Endothelial cell of umbilical vein (primary cell): ENCODE measurements at regions not wholly inside any gene's neighbourhood (a gene's known extent, or its start where the extent isn't known, plus 50 kb on each side); places are given as distances from the start of the nearest gene placed in this dataset.

Source experiments
- BruUV-seq: library from RNA; stranded (reverse); fragments of 400-500 nt; replicated peaks from 2 replicates; lab custom pipeline; 2021; lab: Mats Ljungman, UMichigan
- CTCF ChIA-PET: fragments of 300-600, 350-600 bp; sonication (Branson Sonifier 250); formaldehyde crosslinking; loops from one replicate; lab custom pipeline; 2021; ENCODE audit warnings: antibody characterized with exemption, inconsistent platforms; lab: Charles Lee
- POLR2A ChIA-PET: fragments of 300-600, 350-600 bp; sonication (Branson Sonifier 250); formaldehyde crosslinking; loops from one replicate; lab custom pipeline; 2021; ENCODE audit warnings: antibody characterized with exemption, inconsistent platforms; lab: Charles Lee
- DNase-seq: peaks from one replicate; pipeline ENCODE4 v3.0.0-alpha.2; 2011; ENCODE audit warnings: low read depth, low spot score
- FAIRE-seq: peaks from 2 replicates; lab custom pipeline; 2011; peaks lifted over from hg19 to GRCh38; lab: Jason Lieb, UNC
- H2AFZ ChIP-seq: 2 replicates; pipeline ENCODE4 v1.6.0; 2012; ENCODE audit warnings: low read depth, low read length, control low read depth, inconsistent platforms
- H3K27ac ChIP-seq: 2 replicates; pipeline ENCODE4 v1.5.1; 2011; ENCODE audit warnings: low read depth, mild to moderate bottlenecking, control low read depth, low read length, moderate library complexity; ENCODE audit not compliant: insufficient read depth
- H3K27me3 ChIP-seq, 2 experiments: 2 replicates each; pipeline versions ENCODE4 v1.6.0 to v1.6.1; 2011; ENCODE audit warnings: low read length in 2 of 2, mixed read lengths in 1 of 2; ENCODE audit not compliant: control insufficient read depth in 2 of 2, insufficient read depth in 2 of 2
- H3K36me3 ChIP-seq, 2 experiments: 2 replicates in 1 of 2; 3 replicates in 1 of 2; pipeline ENCODE4 v1.5.1; 2011; ENCODE audit warnings: low read length in 2 of 2, mild to moderate bottlenecking in 1 of 2, moderate library complexity in 1 of 2; ENCODE audit not compliant: control insufficient read depth in 2 of 2, insufficient read depth in 2 of 2; ENCODE audit errors: extremely low read depth in 1 of 2
- H3K4me1 ChIP-seq: 3 replicates; pipeline ENCODE4 v1.5.1; 2011; ENCODE audit warnings: mild to moderate bottlenecking, low read length; ENCODE audit not compliant: control insufficient read depth, insufficient read depth; ENCODE audit errors: extremely low read depth
- H3K4me2 ChIP-seq: 2 replicates; pipeline ENCODE4 v1.6.1; 2011; ENCODE audit warnings: low read length, control low read depth, mixed read lengths; ENCODE audit not compliant: insufficient read depth
- H3K4me3 ChIP-seq, 3 experiments: fragments of 200-600 bp in 1 of 3; sonication (generic), shearing (Covaris generic) in 1 of 3; replicated peaks in 1 of 3; 2 replicates each; pipeline ENCODE4 v1.5.1; 2011 to 2016; ENCODE audit warnings: control low read depth in 3 of 3, low read length in 3 of 3, mild to moderate bottlenecking in 2 of 3, inconsistent platforms in 1 of 3, low read depth in 1 of 3, moderate library complexity in 1 of 3; ENCODE audit not compliant: insufficient read depth in 1 of 3
- H3K79me2 ChIP-seq: 2 replicates; pipeline ENCODE4 v1.6.0; 2012; ENCODE audit warnings: low read length, inconsistent platforms; ENCODE audit not compliant: control insufficient read depth, insufficient read depth
- H3K9ac ChIP-seq: replicated peaks from 2 replicates; pipeline ENCODE3; 2011; ENCODE audit warnings: low read length, control low read depth; ENCODE audit not compliant: insufficient read depth; ENCODE audit errors: extremely low read depth
- H3K9me1 ChIP-seq: replicated peaks from 3 replicates; pipeline ENCODE4 v1.6.0; 2011; ENCODE audit warnings: mild to moderate bottlenecking, low read length; ENCODE audit not compliant: control insufficient read depth, insufficient read depth; ENCODE audit errors: extremely low read depth
- H3K9me3 ChIP-seq: replicated peaks from 2 replicates; pipeline ENCODE4 v1.5.1; 2012; ENCODE audit warnings: low read length, inconsistent platforms; ENCODE audit not compliant: control insufficient read depth, insufficient read depth
- H4K20me1 ChIP-seq: replicated peaks from 2 replicates; pipeline ENCODE3; 2011; ENCODE audit warnings: mild to moderate bottlenecking, low read length; ENCODE audit not compliant: control insufficient read depth, insufficient read depth; ENCODE audit errors: extremely low read depth
- EZH2 ChIP-seq: IDR thresholded peaks from 2 replicates; pipeline ENCODE4 v1.6.1; 2012; ENCODE audit warnings: borderline replicate concordance, low read depth, mild to moderate bottlenecking, moderate library complexity, low read length, inconsistent platforms; ENCODE audit not compliant: severe bottlenecking
- FOS ChIP-seq: IDR thresholded peaks from 2 replicates; pipeline ENCODE4 v1.6.1; 2011; ENCODE audit warnings: mild to moderate bottlenecking, low read length, moderate library complexity, borderline replicate concordance; ENCODE audit not compliant: insufficient read depth
- GATA2 ChIP-seq: IDR thresholded peaks from 2 replicates; pipeline ENCODE4 v1.7.0; 2011; ENCODE audit warnings: low read depth, mild to moderate bottlenecking, moderate library complexity, mixed read lengths, low read length; ENCODE audit not compliant: insufficient read length, insufficient read depth
- JUN ChIP-seq: IDR thresholded peaks from 2 replicates; pipeline ENCODE4 v1.6.1; 2011; ENCODE audit warnings: borderline replicate concordance, low read depth; ENCODE audit not compliant: insufficient read length, insufficient read depth
- MYC ChIP-seq: IDR thresholded peaks from one replicate; pipeline ENCODE4 v1.6.1; 2011; ENCODE audit warnings: mild to moderate bottlenecking, low read depth, low read length
- POLR2A ChIP-seq: IDR thresholded peaks from 2 replicates; pipeline ENCODE4 v1.6.1; 2012; ENCODE audit warnings: low read depth, mild to moderate bottlenecking, control low read depth, low read length
- POLR2AphosphoS5 ChIP-seq: IDR thresholded peaks from 2 replicates; pipeline ENCODE4 v1.6.1; 2012; ENCODE audit warnings: low read depth, mild to moderate bottlenecking, control low read depth, low read length, moderate library complexity; ENCODE audit not compliant: insufficient read depth
- dilution Hi-C: fragments of 300-500 bp; cut with MboI; formaldehyde crosslinking; loops from one replicate; pipeline ENCODE4 v1.15.0; 2019; ENCODE audit warnings: low sequenced_read_pairs; ENCODE audit not compliant: extremely low pct_ligation_motif_present
- intact Hi-C: fragments of 100-400 bp; cut with micrococcal nuclease; formaldehyde crosslinking; loops from one replicate; pipeline ENCODE4 v1.10.0; 2022
- TF ChIP-seq, protein P1 (sequence below), 2 donors: IDR thresholded peaks; 1 replicate in 1 of 2; 2 replicates in 1 of 2; pipeline ENCODE4 v1.5.1; 2011; ENCODE audit warnings: low read length in 2 of 2, mild to moderate bottlenecking in 2 of 2, moderate library complexity in 2 of 2, control low read depth in 1 of 2, inconsistent platforms in 1 of 2, low read depth in 1 of 2; ENCODE audit not compliant: insufficient read depth in 1 of 2; ENCODE audit errors: extremely low read depth in 1 of 2
- TF ChIP-seq, protein P2 (sequence below): IDR thresholded peaks from 2 replicates; pipeline ENCODE4 v1.6.1; 2011; ENCODE audit not compliant: insufficient read depth, insufficient read length

DNA sequence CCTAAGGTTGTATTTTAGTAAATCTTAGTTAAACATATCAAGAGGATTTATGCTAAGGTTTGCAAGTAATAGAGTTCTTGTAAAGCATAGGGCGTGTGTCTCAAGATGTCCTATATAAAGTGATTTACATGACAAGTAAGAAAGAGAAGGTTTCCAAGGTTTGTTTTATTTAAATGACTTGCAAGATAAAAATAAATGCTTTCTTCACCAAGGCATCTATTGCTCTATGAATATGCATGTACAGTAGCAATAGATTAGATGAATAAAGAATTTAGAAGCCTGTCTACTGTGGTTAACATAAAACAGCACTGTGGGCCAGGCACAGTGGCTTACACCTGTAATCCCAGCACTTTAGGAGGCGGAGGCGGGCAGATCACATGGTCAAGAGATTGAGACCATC lies 466.4 kb upstream of the IL12A start:
- Histone ChIP-seq H3K36me3 (no peaks in the 10 kb centered on the region), H3K9ac (no peak overlapping the region), H3K9me1 (no peaks in the 10 kb centered on the region), H4K20me1 (no peaks in the 10 kb centered on the region), H3K4me3 (no peak overlapping the region), H3K27me3 (peaks cover 0 to 1% of the 10 kb centered on the region in 2 experiments), H3K79me2 (no peaks in the 10 kb centered on the region), H3K9me3 (no peaks in the 10 kb centered on the region), H2AFZ (no peak overlapping the region), H3K27ac (no peak overlapping the region), H3K4me2 (no peak overlapping the region), H3K4me1 (no peaks in the 10 kb centered on the region)
- CTCF ChIA-PET = no interaction called here
- intact Hi-C loops (no loop called here), dilution Hi-C loops (no loop called here)
- BruUV-seq = no TSS peak
- POLR2A ChIA-PET = no interaction called here
- TF ChIP-seq POLR2AphosphoS5 (no peak), JUN (no peak), EZH2 (no peak), FOS (no peak), MYC (no peak), POLR2A (no peak), GATA2 (no peak)
- TF ChIP-seq, protein P1, sequence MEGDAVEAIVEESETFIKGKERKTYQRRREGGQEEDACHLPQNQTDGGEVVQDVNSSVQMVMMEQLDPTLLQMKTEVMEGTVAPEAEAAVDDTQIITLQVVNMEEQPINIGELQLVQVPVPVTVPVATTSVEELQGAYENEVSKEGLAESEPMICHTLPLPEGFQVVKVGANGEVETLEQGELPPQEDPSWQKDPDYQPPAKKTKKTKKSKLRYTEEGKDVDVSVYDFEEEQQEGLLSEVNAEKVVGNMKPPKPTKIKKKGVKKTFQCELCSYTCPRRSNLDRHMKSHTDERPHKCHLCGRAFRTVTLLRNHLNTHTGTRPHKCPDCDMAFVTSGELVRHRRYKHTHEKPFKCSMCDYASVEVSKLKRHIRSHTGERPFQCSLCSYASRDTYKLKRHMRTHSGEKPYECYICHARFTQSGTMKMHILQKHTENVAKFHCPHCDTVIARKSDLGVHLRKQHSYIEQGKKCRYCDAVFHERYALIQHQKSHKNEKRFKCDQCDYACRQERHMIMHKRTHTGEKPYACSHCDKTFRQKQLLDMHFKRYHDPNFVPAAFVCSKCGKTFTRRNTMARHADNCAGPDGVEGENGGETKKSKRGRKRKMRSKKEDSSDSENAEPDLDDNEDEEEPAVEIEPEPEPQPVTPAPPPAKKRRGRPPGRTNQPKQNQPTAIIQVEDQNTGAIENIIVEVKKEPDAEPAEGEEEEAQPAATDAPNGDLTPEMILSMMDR (IDR thresholded peaks at IDR 0.05; ENCODE audit: extremely low read depth in 1 of 2, insufficient read depth in 1 of 2, low read depth in 1 of 2, low read length in 2 of 2) = no peak
- TF ChIP-seq, protein P2, sequence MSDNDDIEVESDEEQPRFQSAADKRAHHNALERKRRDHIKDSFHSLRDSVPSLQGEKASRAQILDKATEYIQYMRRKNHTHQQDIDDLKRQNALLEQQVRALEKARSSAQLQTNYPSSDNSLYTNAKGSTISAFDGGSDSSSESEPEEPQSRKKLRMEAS = no peak
- no peak for DNase-seq
- no peak for FAIRE-seq
